Trophoblast cell (in vitro differentiated cells and primary cell): ENCODE measurements at regions not wholly inside any gene's neighbourhood (a gene's known extent, or its start where the extent isn't known, plus 50 kb on each side); places are given as distances from the start of the nearest gene placed in this dataset.
"Not testable (repeated sequence)": the region's sequence is repeated elsewhere in the genome, so short reads cannot be mapped to it uniquely, and the experiment has no call there.

Experiments used
- DNase-seq, 2 donors: peaks; one replicate each; pipeline ENCODE4 v3.0.0-alpha.2; 2016
- H2AFZ ChIP-seq: 2 replicates; pipeline ENCODE4 v1.6.1; 2013; ENCODE audit warnings: low read length, moderate library complexity, mild to moderate bottlenecking; ENCODE audit not compliant: insufficient read depth, poor library complexity
- H2AK5ac ChIP-seq: 2 replicates; pipeline ENCODE4 v1.6.1; 2013; ENCODE audit warnings: mild to moderate bottlenecking, low read length
- H2BK120ac ChIP-seq: 2 replicates; pipeline ENCODE4 v1.6.1; 2013; ENCODE audit warnings: low read length, mild to moderate bottlenecking, moderate library complexity; ENCODE audit not compliant: insufficient read depth, poor library complexity
- H2BK12ac ChIP-seq: 2 replicates; pipeline ENCODE4 v1.6.1; 2013; ENCODE audit warnings: mild to moderate bottlenecking, low read length, moderate library complexity
- H2BK5ac ChIP-seq: 2 replicates; pipeline ENCODE4 v1.6.1; 2013; ENCODE audit warnings: low read length, low read depth, moderate library complexity, mild to moderate bottlenecking; ENCODE audit not compliant: poor library complexity
- H3K14ac ChIP-seq: 2 replicates; pipeline ENCODE4 v1.6.1; 2013; ENCODE audit warnings: mild to moderate bottlenecking, low read length
- H3K18ac ChIP-seq: 2 replicates; pipeline ENCODE4 v1.6.1; 2013; ENCODE audit warnings: mild to moderate bottlenecking, low read length
- H3K23ac ChIP-seq: 2 replicates; pipeline ENCODE4 v1.6.1; 2013; ENCODE audit warnings: low read length
- H3K27ac ChIP-seq: 2 replicates; pipeline ENCODE4 v1.5.1; 2013; ENCODE audit warnings: low read depth, mild to moderate bottlenecking, inconsistent platforms, low read length, moderate library complexity
- H3K27me3 ChIP-seq: 2 replicates; pipeline ENCODE4 v1.6.1; 2013; ENCODE audit warnings: inconsistent platforms, mild to moderate bottlenecking, low read length, moderate library complexity; ENCODE audit not compliant: insufficient read depth
- H3K36me3 ChIP-seq, 2 experiments: 1 replicate in 1 of 2; 2 replicates in 1 of 2; pipeline ENCODE4 v1.6.1; 2013; ENCODE audit warnings: low read length in 2 of 2, mild to moderate bottlenecking in 2 of 2, moderate library complexity in 1 of 2; ENCODE audit not compliant: insufficient read depth in 2 of 2, control insufficient read depth in 1 of 2
- H3K4ac ChIP-seq: 2 replicates; pipeline ENCODE4 v1.6.1; 2013; ENCODE audit warnings: low read depth, mild to moderate bottlenecking, low read length, moderate library complexity
- H3K4me1 ChIP-seq, 2 experiments: 1 replicate in 1 of 2; 2 replicates in 1 of 2; pipeline ENCODE4 v1.6.1; 2013; ENCODE audit warnings: low read length in 2 of 2, mild to moderate bottlenecking in 2 of 2, moderate library complexity in 1 of 2; ENCODE audit not compliant: insufficient read depth in 2 of 2, control insufficient read depth in 1 of 2
- H3K4me2 ChIP-seq: 2 replicates; pipeline ENCODE4 v1.6.1; 2013; ENCODE audit warnings: inconsistent platforms, mild to moderate bottlenecking, low read length, moderate library complexity
- H3K4me3 ChIP-seq: 2 replicates; pipeline ENCODE4 v1.5.1; 2013; ENCODE audit warnings: mild to moderate bottlenecking, low read depth, low read length, inconsistent platforms
- H3K79me1 ChIP-seq: one replicate; pipeline ENCODE4 v1.6.1; 2013; ENCODE audit warnings: low read length
- H3K79me2 ChIP-seq: 2 replicates; pipeline ENCODE4 v1.6.1; 2013; ENCODE audit warnings: low read length, mild to moderate bottlenecking; ENCODE audit not compliant: control insufficient read depth, insufficient read depth, poor library complexity
- H3K9ac ChIP-seq: 2 replicates; pipeline ENCODE4 v1.6.1; 2013; ENCODE audit warnings: mild to moderate bottlenecking, low read length
- H3K9me3 ChIP-seq: 2 replicates; pipeline ENCODE4 v1.6.1; 2013; ENCODE audit warnings: low read depth, mild to moderate bottlenecking, control low read depth, inconsistent platforms, low read length; ENCODE audit not compliant: insufficient read depth
- H4K12ac ChIP-seq: 2 replicates; pipeline ENCODE4 v1.6.1; 2013; ENCODE audit warnings: low read depth, mild to moderate bottlenecking, low read length, moderate library complexity
- H4K8ac ChIP-seq: 2 replicates; pipeline ENCODE4 v1.6.1; 2013; ENCODE audit warnings: low read depth, mild to moderate bottlenecking, low read length, moderate library complexity
- H4K91ac ChIP-seq: one replicate; pipeline ENCODE4 v1.6.1; 2013; ENCODE audit warnings: low read depth, mild to moderate bottlenecking, low read length, moderate library complexity
- WGBS: extraction: QIAGEN DNeasy Blood & Tissue Kit; methylation state at CpG from one replicate; pipeline ENCODE4 v1.1.7; 2013; ENCODE audit warnings: missing lambda C conversion rate; ENCODE audit not compliant: insufficient read length, insufficient coverage; ENCODE audit errors: extremely low coverage; 5-methylcytosine and 5-hydroxymethylcytosine counted together

- no CpG with 5 or more reads among the region's 7 CpGs for WGBS
- H3K18ac ChIP-seq: no peak overlapping the region
- no peak overlapping the region for H2BK120ac ChIP-seq
- no peak overlapping the region for H3K4me2 ChIP-seq
- H3K9me3 ChIP-seq: no peaks in the 10 kb centered on the region
- H3K4me1 ChIP-seq: peaks cover 0 to 8% of the 10 kb centered on the region in 2 experiments
- H4K91ac ChIP-seq: no peak overlapping the region
- DNase-seq: no peak
- no peaks in the 10 kb centered on the region for H3K27me3 ChIP-seq
- no peaks in the 10 kb centered on the region for H3K79me1 ChIP-seq
- H2AK5ac ChIP-seq: no peak overlapping the region
- no peak overlapping the region for H3K4me3 ChIP-seq
- no peak overlapping the region for H4K8ac ChIP-seq
- H3K4ac ChIP-seq: no peak overlapping the region
- H2BK12ac ChIP-seq: no peak overlapping the region
- H3K36me3 ChIP-seq: no peaks in the 10 kb centered on the region
- H3K9ac ChIP-seq: no peak overlapping the region
- no peak overlapping the region for H3K23ac ChIP-seq
- H2BK5ac ChIP-seq: no peak overlapping the region
- no peak overlapping the region for H3K27ac ChIP-seq
- no peak overlapping the region for H3K14ac ChIP-seq
- H4K12ac ChIP-seq: no peak overlapping the region
- H3K79me2 ChIP-seq: no peaks in the 10 kb centered on the region
- no peak overlapping the region for H2AFZ ChIP-seq
Observed at GRCh38 chr5:174493530-174493929, 230.9 kb upstream of the MSX2 start.

GRCh38 chr5:174497939-174498338 is 226.4 kb upstream of the MSX2 start:
- DNase-seq, H3K18ac ChIP-seq, H2BK120ac ChIP-seq, H3K79me2 ChIP-seq, H3K4me3 ChIP-seq, H3K9me3 ChIP-seq, H3K36me3 ChIP-seq, H3K4me2 ChIP-seq, H3K9ac ChIP-seq, H3K4ac ChIP-seq, H3K23ac ChIP-seq, H4K12ac ChIP-seq, H3K27me3 ChIP-seq, H2BK5ac ChIP-seq, H3K79me1 ChIP-seq, H2AK5ac ChIP-seq, H2BK12ac ChIP-seq, H3K4me1 ChIP-seq, H4K8ac ChIP-seq, H3K14ac ChIP-seq, H4K91ac ChIP-seq, H3K27ac ChIP-seq, H2AFZ ChIP-seq: not testable (repeated sequence)
- no CpG with 5 or more reads among the region's 3 CpGs for WGBS

DNA sequence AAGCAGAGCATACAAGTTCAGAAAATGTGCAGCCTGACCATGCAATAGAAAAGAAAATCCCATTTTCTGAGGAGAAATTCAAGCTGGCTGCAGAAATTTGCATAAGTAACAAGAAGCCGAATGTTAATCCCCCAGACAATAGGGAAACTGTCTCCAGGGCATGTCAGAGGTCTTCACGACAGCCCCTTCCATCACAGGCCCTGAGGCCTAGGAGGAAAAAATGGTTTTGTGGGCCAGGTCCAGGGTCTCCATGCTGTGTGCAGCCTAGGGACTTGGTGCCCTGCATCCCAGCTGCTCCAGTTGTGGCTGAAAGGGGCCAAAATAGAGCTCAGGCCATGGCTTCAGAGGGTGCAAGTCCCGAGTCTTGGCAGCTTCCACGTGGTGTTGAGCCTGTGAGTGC is 225.8 kb upstream of the MSX2 start:
- H2AK5ac ChIP-seq, H3K79me2 ChIP-seq, H3K4me2 ChIP-seq, H3K9me3 ChIP-seq, H3K14ac ChIP-seq, H3K4ac ChIP-seq, H4K8ac ChIP-seq, H3K18ac ChIP-seq, H3K4me1 ChIP-seq, H3K27ac ChIP-seq, H3K9ac ChIP-seq, H2BK12ac ChIP-seq, H3K36me3 ChIP-seq, H2AFZ ChIP-seq, H4K91ac ChIP-seq, H2BK120ac ChIP-seq, H4K12ac ChIP-seq, H3K4me3 ChIP-seq, H2BK5ac ChIP-seq, H3K27me3 ChIP-seq, DNase-seq, H3K79me1 ChIP-seq, H3K23ac ChIP-seq: not testable (repeated sequence)
- no CpG with 5 or more reads among the region's 4 CpGs for WGBS

GRCh38 chr5:174500636-174501035 is 223.7 kb upstream of the MSX2 start:
- no CpG with 5 or more reads among the region's 5 CpGs for WGBS
- H2BK5ac ChIP-seq: no peak overlapping the region

More at GRCh38 chr5:174500636-174501035, 223.7 kb upstream of the MSX2 start:
- Histone ChIP-seq H3K4me1 (no peaks in the 10 kb centered on the region), H2BK120ac (no peak overlapping the region), H3K9ac (no peak overlapping the region), H3K36me3 (no peaks in the 10 kb centered on the region), H3K14ac (no peak overlapping the region), H3K79me1 (no peaks in the 10 kb centered on the region), H3K18ac (no peak overlapping the region), H3K4ac (no peak overlapping the region), H4K8ac (no peak overlapping the region), H2AK5ac (no peak overlapping the region), H4K12ac (no peak overlapping the region), H3K79me2 (no peaks in the 10 kb centered on the region), H3K4me2 (no peak overlapping the region), H3K27ac (no peak overlapping the region), H3K9me3 (peaks cover 7% of the 10 kb centered on the region), H3K23ac (no peak overlapping the region), H4K91ac (no peak overlapping the region), H3K27me3 (no peaks in the 10 kb centered on the region), H3K4me3 (no peak overlapping the region), H2BK12ac (no peak overlapping the region), H2AFZ (no peak overlapping the region)
- DNase-seq: no peak
